ENCODE measurements at regions not wholly inside any gene's neighbourhood (a gene's known extent, or its start where the extent isn't known, plus 50 kb on each side); places are given as distances from the start of the nearest gene placed in this dataset.
A peak's percentile ranks its signal among the peaks of the same experiment; 100 is the strongest.

DNA sequence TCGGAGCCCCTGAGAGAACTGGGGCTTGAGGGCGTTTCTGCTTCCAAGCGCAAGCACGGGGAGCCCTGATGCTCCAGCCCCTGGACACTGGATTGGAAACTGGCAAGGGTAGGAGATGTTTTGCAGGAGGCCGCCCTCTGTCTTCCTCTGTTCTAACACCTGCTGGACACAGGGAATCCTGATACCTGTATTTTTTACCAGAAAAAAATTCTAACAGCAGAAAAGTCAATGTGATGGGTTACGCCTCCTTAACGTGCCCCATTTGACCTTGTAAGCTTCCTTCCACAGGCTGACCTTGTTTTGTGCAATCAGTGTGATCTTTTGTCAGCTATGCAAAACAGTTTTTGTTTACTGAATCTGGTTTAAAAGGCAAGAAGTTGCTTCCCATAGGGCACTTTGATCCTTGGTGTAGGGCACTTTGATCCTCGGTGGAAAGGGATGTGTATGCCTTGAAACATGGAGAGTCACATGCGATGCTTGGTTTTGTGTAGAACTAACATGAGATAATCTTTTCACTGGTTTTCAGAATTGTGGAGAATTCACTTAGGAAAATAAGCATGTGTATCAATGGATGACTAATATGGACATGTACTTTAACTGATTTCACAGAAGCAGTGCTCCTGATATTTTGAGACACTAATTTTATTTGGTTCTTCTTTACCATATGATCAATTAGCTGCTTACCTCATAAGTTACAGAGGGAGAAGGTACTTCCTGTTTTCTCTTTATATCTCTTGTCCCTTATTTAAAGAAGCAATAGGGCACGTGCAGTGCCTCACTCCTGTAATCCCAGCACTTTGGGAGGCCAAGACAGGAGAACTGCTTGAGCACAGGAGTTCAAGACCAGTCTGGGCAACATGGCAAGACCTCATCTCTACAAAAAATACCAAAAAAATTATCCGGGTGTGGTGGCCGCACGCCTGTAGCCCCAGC lies 59.9 kb upstream of the MAP3K4 start:
- Histone ChIP-seq H3K9me3 (no peaks in the 10 kb centered on the region), H3K4me3 (peak overlapping the region; percentile 53 to 64), H3K27ac (peak overlapping the region; percentile 72), H3K4me1 (peaks cover 10% of the 10 kb centered on the region), H3K27me3 (no peaks in the 10 kb centered on the region), H3K36me3 (no peaks in the 10 kb centered on the region)
- no peak for DNase-seq (ENCODE audit: extremely low spot score in 2 of 2)
- intact Hi-C loops (cut with DNase I): loop anchor here (5.0 kb wide), 2 partner anchors 61 to 441 kb away; partner anchors contain the start of gene MAP3K4
- TF ChIP-seq, protein P1, sequence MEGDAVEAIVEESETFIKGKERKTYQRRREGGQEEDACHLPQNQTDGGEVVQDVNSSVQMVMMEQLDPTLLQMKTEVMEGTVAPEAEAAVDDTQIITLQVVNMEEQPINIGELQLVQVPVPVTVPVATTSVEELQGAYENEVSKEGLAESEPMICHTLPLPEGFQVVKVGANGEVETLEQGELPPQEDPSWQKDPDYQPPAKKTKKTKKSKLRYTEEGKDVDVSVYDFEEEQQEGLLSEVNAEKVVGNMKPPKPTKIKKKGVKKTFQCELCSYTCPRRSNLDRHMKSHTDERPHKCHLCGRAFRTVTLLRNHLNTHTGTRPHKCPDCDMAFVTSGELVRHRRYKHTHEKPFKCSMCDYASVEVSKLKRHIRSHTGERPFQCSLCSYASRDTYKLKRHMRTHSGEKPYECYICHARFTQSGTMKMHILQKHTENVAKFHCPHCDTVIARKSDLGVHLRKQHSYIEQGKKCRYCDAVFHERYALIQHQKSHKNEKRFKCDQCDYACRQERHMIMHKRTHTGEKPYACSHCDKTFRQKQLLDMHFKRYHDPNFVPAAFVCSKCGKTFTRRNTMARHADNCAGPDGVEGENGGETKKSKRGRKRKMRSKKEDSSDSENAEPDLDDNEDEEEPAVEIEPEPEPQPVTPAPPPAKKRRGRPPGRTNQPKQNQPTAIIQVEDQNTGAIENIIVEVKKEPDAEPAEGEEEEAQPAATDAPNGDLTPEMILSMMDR (IDR thresholded peaks at IDR 0.05): peak in 1 of 3 experiments; percentile 6
- no peak for TF ChIP-seq POLR2A (IDR thresholded peaks at IDR 0.05)

DNA sequence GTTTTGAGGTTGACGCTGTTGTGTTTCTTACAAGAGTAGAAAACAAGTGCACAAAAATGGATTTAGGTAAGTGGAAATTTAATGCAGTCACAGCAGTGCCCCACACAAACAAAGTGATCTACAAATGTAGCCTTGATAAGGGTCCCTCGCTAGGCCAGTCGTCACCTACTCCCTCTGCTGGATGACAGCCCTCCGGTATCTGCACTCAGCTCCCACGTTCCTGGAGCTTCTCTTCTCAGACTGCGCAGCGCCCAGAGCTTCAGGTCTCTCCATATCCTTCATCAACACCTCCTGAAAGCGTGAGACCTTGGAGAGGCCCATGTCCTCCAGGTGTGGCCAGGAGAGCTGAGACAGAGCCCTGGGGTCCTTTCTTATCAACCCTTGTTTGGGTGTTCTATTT lies 58.3 kb upstream of the MAP3K4 start:
- peaks cover 10% of the 10 kb centered on the region for H3K4me1 ChIP-seq
- no peak overlapping the region for H3K4me3 ChIP-seq
- DNase-seq (ENCODE audit: extremely low spot score in 2 of 2): no peak
- no peaks in the 10 kb centered on the region for H3K36me3 ChIP-seq
- H3K27ac ChIP-seq: no peak overlapping the region
- H3K9me3 ChIP-seq: no peaks in the 10 kb centered on the region
- no peak for TF ChIP-seq POLR2A (IDR thresholded peaks at IDR 0.05)
- no peak for TF ChIP-seq POLR2AphosphoS5 (IDR thresholded peaks at IDR 0.05; ENCODE audit: insufficient read depth in 1 of 2, low read depth in 1 of 2)
- TF ChIP-seq, protein P1 (IDR thresholded peaks at IDR 0.05): no peak
- intact Hi-C loops (cut with DNase I): loop anchor here (5.0 kb wide), 2 partner anchors 59 to 439 kb away; partner anchors contain the start of gene MAP3K4
- H3K27me3 ChIP-seq: no peaks in the 10 kb centered on the region

DNA sequence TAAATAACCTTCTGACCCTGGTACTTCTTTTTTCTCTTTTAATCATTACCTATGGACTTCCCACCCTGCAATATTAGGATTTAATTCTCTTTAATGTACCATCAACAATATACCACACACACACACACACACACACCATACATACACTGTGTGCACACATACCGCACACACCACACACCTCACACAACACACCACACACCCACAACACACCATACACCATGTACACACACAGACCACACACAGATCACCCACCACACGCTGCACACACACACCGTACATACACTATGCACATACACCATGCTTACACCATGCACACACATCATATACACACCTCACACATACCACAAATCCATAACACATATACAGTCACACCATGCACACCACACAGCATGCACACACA lies 57.4 kb upstream of the MAP3K4 start:
- H3K36me3 ChIP-seq: no peaks in the 10 kb centered on the region
- H3K27ac ChIP-seq: no peak overlapping the region

DNA sequence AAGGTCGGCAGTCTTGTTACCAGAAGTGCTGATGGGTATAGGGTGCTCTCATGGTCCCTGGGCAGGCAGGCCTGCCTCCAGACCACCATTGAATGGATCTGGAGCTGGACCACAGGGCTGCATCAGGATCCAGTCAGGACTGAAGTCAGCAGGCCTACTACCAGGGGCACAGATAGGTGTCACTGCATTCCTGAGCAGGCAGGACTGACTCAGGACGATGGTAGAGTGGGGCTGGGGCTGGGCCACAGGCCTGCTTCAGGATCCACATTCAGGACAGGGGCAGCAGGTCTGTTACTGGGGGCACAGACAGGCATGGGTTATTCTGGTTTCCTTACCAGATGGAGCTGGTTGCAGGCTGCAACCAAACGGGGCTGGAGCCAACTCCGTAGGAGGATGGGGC lies 51.4 kb upstream of the MAP3K4 start:
- Histone ChIP-seq H3K27ac (no peak overlapping the region), H3K4me1 (no peaks in the 10 kb centered on the region), H3K36me3 (no peaks in the 10 kb centered on the region), H3K9me3 (no peaks in the 10 kb centered on the region), H3K4me3 (no peak overlapping the region), H3K27me3 (no peaks in the 10 kb centered on the region)
- intact Hi-C loops (cut with DNase I): no loop called here
- TF ChIP-seq POLR2A (IDR thresholded peaks at IDR 0.05) (no peak), POLR2AphosphoS5 (IDR thresholded peaks at IDR 0.05; ENCODE audit: insufficient read depth in 1 of 2, low read depth in 1 of 2) (no peak)
- TF ChIP-seq, protein P1 (IDR thresholded peaks at IDR 0.05): no peak
- DNase-seq (ENCODE audit: extremely low spot score in 2 of 2): no peak

More for the DNA sequence above, 57.4 kb upstream of the MAP3K4 start:
- H3K9me3 ChIP-seq: no peaks in the 10 kb centered on the region
- intact Hi-C loops (cut with DNase I): loop anchor here (5.0 kb wide), 2 partner anchors 58 to 438 kb away; partner anchors contain the start of gene MAP3K4
- no peak for TF ChIP-seq POLR2A (IDR thresholded peaks at IDR 0.05)
- no peak for TF ChIP-seq POLR2AphosphoS5 (IDR thresholded peaks at IDR 0.05; ENCODE audit: insufficient read depth in 1 of 2, low read depth in 1 of 2)
- H3K4me1 ChIP-seq: peaks cover 10% of the 10 kb centered on the region
- DNase-seq (ENCODE audit: extremely low spot score in 2 of 2): no peak
- no peaks in the 10 kb centered on the region for H3K27me3 ChIP-seq
- H3K4me3 ChIP-seq: no peak overlapping the region
